KOPT-K1 (cell line): ENCODE measurements at regions not wholly inside any gene's neighbourhood (a gene's known extent, or its start where the extent isn't known, plus 50 kb on each side); places are given as distances from the start of the nearest gene placed in this dataset.
"Not testable (repeated sequence)": the region's sequence is repeated elsewhere in the genome, so short reads cannot be mapped to it uniquely, and the experiment has no call there.

Experiments used
- H3K27ac ChIP-seq: fragments of 200-600 bp; sonication (generic); 2 replicates; pipeline ENCODE4 v1.5.1; 2016; ENCODE audit warnings: antibody characterized with exemption, mild to moderate bottlenecking, low read depth, low read length; ENCODE audit not compliant: poor library complexity, severe bottlenecking
- H3K36me3 ChIP-seq: fragments of 200-600 bp; sonication (generic); 2 replicates; pipeline ENCODE4 v1.5.1; 2017; ENCODE audit warnings: antibody characterized with exemption, mild to moderate bottlenecking, low read length, moderate library complexity; ENCODE audit not compliant: insufficient read depth
- H3K9me3 ChIP-seq: fragments of 200-600 bp; sonication (generic); 2 replicates; pipeline ENCODE4 v1.5.1; 2017; ENCODE audit warnings: antibody characterized with exemption, low read length, mild to moderate bottlenecking; ENCODE audit not compliant: insufficient read depth, poor library complexity, severe bottlenecking

DNA sequence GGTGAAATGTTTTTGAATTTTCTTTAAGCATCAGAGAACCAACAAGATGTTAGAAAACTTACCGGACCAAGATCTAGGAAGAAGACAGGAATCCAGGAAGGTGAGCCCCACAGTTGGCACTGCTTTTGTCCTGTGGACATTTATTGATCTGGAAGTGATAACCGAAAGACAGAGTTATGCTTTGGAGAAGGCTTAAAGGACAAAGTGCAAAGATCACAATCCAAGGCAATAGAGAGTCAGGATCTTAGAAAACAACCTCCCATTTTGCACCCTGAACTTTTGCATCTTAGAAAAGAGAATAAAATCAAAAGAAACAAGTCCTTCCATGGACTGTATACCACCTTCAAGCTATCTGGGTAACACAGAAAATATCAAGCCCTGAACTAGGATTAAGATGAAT, 129.4 kb upstream of the SRD5A2 start:
- no peaks in the 10 kb centered on the region for H3K9me3 ChIP-seq
- H3K36me3 ChIP-seq = no peaks in the 10 kb centered on the region
- no peak overlapping the region for H3K27ac ChIP-seq

GRCh38 chr2:31707992-31708391, 127.3 kb upstream of the SRD5A2 start:
- Histone ChIP-seq H3K9me3 (no peaks in the 10 kb centered on the region), H3K27ac (no peak overlapping the region), H3K36me3 (no peaks in the 10 kb centered on the region)

- no peak overlapping the region for H3K27ac ChIP-seq
- no peaks in the 10 kb centered on the region for H3K36me3 ChIP-seq
- H3K9me3 ChIP-seq = peaks cover under 1% of the 10 kb centered on the region
Measured at GRCh38 chr2:31704561-31705212, 123.9 kb upstream of the SRD5A2 start.

GRCh38 chr2:31703253-31703652, 122.5 kb upstream of the SRD5A2 start:
- no peak overlapping the region for H3K27ac ChIP-seq
- H3K9me3 ChIP-seq = peaks cover 15% of the 10 kb centered on the region
- no peaks in the 10 kb centered on the region for H3K36me3 ChIP-seq

DNA sequence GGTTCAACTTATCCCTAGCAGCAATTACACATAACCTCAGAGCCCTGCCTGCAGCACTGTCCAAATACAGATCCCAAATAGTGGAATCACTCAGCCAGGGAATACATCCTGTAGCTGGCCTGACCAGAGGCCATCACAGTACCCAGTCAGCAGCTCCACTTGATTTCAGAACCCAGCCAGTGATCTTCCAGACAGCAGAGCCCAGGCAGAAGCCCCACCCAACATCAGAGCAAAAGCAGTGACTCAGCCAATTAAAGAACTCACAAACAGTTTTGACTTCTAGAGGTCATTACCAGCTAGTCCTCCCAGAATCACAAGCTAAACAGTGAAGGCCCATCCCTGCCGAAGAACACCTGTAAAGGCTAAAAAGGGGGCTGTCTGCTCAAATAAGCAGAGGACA, 118.0 kb upstream of the SRD5A2 start:
- Histone ChIP-seq H3K27ac (no peak overlapping the region), H3K36me3 (no peaks in the 10 kb centered on the region), H3K9me3 (peaks cover 36% of the 10 kb centered on the region)

- peaks cover 53% of the 10 kb centered on the region for H3K9me3 ChIP-seq
Measured at GRCh38 chr2:31696068-31696467, 115.3 kb upstream of the SRD5A2 start.

GRCh38 chr2:31694444-31694843, 113.7 kb upstream of the SRD5A2 start:
- H3K36me3 ChIP-seq = no peaks in the 10 kb centered on the region

More at GRCh38 chr2:31696068-31696467, 115.3 kb upstream of the SRD5A2 start:
- H3K36me3 ChIP-seq = no peaks in the 10 kb centered on the region
- H3K27ac ChIP-seq = no peak overlapping the region

DNA sequence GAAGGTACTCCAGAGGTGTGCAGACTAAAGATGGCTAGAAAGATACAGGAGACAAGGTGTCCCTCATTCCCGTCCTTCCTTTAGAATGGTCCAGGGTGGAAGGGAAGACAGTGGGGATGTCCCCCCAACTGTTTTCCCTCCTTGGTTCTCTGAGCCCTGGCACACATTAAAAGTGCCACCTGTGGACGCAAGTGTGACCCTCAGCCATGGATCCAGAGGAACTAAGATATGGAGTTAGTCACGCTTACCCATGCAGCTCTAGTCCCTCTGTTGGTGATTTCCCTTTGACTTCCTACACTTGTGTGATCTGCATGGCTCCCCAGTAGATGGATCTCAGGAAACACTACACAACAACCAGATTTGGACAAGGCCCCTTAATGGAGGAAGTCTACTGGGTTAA, 113.1 kb upstream of the SRD5A2 start:
- Histone ChIP-seq H3K36me3 (no peaks in the 10 kb centered on the region), H3K27ac (no peak overlapping the region), H3K9me3 (peaks cover 50% of the 10 kb centered on the region)

More at GRCh38 chr2:31694444-31694843, 113.7 kb upstream of the SRD5A2 start:
- Histone ChIP-seq H3K27ac (no peak overlapping the region), H3K9me3 (peaks cover 55% of the 10 kb centered on the region)

- Histone ChIP-seq H3K27ac (no peak overlapping the region), H3K9me3 (peaks cover 33% of the 10 kb centered on the region), H3K36me3 (no peaks in the 10 kb centered on the region)
Measured at GRCh38 chr2:31688282-31688681, 107.5 kb upstream of the SRD5A2 start.

- not testable (repeated sequence) for H3K36me3 ChIP-seq, H3K27ac ChIP-seq
- peaks cover 13% of the 10 kb centered on the region for H3K9me3 ChIP-seq
Measured at GRCh38 chr2:31683506-31683905, 102.8 kb upstream of the SRD5A2 start.

GRCh38 chr2:31675485-31675901, 94.8 kb upstream of the SRD5A2 start:
- H3K9me3 ChIP-seq = peaks cover 11% of the 10 kb centered on the region
- H3K36me3 ChIP-seq = no peaks in the 10 kb centered on the region
- no peak overlapping the region for H3K27ac ChIP-seq

GRCh38 chr2:31674446-31674845, 93.7 kb upstream of the SRD5A2 start:
- H3K27ac ChIP-seq = no peak overlapping the region
- H3K36me3 ChIP-seq = no peaks in the 10 kb centered on the region
- peaks cover 11% of the 10 kb centered on the region for H3K9me3 ChIP-seq

GRCh38 chr2:31666878-31667277, 86.1 kb upstream of the SRD5A2 start:
- H3K9me3 ChIP-seq = no peaks in the 10 kb centered on the region
- H3K27ac ChIP-seq = no peak overlapping the region
- no peaks in the 10 kb centered on the region for H3K36me3 ChIP-seq

DNA sequence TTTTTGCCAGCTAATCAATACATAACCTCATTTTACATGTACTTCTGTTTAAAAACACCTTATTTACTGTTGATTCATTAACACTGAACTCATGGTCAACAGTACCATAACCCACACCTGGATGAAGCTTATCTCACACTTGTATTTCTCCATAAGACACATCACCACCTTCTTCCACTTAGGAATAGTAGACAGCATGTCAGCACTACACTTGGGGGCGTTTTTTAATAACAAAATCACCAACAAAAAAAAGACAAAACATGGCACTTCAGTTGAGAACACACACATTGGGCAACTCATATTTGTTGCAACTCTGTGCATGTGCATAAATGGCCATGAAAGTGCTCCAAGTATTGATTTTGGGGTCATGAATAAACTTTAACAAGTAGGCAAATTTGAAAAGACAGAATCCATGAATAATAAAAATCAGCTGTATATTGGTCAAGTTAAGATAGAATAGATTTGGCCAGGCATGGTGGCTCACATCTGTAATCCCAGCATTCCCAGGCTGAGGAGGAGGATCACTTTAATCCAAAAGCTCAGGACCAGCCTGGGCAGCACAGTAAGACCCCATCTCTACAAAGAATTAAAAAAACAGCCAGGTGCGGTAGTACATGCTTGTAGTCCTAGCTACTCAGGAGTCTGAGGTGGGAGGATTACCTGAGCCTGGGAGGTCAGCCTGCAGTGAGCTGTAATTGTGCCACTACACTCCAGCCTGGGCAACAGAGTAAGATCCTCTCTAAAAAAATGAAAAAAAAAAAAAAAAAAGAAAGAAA, 84.4 kb upstream of the SRD5A2 start:
- Histone ChIP-seq H3K9me3 (no peaks in the 10 kb centered on the region), H3K27ac (no peak overlapping the region), H3K36me3 (no peaks in the 10 kb centered on the region)

GRCh38 chr2:31660812-31661335, 80.1 kb upstream of the SRD5A2 start:
- no peaks in the 10 kb centered on the region for H3K36me3 ChIP-seq
- H3K9me3 ChIP-seq = no peaks in the 10 kb centered on the region
- H3K27ac ChIP-seq = no peak overlapping the region
